GM21786 (cell line): ENCODE measurements at regions not wholly inside any gene's neighbourhood (a gene's known extent, or its start where the extent isn't known, plus 50 kb on each side); places are given as distances from the start of the nearest gene placed in this dataset.
"Not testable (repeated sequence)": the region's sequence is repeated elsewhere in the genome, so short reads cannot be mapped to it uniquely, and the experiment has no call there.

Experiments
- ATAC-seq: cut with Tn5 transposase; IDR thresholded peaks from one replicate; pipeline ENCODE4 v1.9.1; 2021; ENCODE audit not compliant: unreplicated experiment

DNA sequence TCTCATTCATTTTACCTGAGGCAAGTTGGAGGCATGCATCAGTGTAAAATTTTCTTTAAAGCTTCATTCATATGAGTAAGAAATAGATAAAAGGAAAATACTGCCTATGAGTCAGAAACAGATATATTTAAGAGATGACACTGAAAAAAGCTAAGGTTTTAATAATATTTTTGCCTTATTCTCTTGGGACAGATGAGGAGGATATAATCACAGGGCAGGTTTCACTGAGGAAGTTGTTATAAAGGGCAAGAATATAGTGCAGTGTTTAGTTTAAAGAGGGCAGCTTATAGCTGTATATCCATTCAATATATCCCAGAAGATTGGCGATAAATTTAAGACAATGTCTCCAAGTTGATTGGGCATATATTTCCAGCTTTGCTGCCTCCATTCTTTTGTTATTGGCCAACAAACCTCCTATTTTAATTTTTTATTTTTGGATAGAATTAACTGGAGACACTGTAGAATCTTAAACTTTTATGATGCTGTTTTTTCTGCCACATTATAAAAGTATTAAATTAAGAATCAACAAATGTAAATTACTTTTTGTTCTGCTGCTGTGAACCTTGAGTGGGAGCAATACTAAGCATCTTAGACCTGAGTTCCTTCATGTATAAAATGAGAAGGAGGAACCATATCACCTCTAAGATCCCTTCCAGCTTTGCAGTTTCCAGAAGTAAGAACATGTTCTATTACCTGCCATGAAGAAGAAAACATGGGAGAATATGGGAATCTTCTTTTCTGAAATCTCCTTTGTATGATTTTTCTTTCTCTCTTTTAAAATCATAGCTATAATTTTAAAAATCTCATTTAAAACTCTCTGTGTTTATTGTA lies 171.6 kb downstream of the S1PR1 start:
- peak; percentile 20 for ATAC-seq

DNA sequence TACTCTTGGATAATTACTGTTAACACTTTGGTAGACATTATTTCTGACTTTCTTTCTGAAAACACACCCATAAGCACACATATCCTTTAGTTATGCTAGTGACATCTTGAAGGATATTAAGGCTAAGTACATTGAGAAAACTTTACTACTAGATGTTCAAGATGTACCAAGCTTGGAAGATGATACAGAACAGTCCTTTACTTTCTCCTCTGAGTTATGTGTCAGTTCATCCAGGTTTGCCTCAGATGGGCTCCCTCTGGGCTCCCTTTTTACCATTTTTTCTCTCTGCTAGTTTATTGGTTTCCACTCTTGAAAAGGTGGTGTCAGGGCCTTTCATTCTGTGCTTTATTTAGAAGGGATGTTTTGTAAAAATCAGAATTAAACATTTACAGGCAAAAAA lies 172.3 kb downstream of the S1PR1 start:
- ATAC-seq, result no peak

DNA sequence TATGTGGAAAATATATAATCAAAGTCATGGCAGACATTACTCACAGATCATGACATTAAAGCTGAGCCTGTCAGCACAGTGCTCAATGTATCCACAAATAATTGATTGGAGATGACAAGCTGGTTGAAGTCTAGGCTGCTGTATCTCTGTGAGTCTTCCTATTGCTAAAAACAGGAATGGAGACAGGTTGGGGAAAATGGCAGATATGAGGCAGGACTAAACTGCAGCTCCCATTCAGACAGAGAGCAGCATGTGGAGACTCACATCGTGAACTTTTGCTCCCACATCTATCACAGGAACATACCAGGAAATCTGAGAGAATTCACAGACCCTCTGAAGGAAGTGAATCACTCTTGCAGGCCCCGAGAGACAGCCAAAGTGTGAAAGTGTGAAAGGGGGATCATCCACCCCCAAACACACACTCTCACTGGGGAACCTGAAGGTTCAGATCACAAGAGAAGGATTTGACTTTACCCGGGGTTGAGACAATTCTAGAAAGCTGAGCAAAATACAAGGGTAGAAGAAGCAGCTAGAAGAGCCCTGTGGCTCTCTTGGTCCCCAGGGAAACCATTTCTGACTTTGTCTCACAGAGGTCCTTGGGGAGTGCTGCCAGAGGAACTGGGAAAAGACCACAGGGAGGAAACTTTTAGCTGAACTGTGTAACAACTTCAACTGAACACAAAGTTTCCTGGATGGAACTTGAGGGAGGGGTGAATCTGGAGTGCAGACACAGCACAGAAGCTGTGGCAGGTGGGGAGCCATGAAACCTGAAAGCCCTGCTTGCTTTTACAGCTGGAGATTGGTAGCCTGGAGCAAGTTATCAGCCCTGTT lies 173.4 kb downstream of the S1PR1 start:
- peak; percentile 49 for ATAC-seq

DNA sequence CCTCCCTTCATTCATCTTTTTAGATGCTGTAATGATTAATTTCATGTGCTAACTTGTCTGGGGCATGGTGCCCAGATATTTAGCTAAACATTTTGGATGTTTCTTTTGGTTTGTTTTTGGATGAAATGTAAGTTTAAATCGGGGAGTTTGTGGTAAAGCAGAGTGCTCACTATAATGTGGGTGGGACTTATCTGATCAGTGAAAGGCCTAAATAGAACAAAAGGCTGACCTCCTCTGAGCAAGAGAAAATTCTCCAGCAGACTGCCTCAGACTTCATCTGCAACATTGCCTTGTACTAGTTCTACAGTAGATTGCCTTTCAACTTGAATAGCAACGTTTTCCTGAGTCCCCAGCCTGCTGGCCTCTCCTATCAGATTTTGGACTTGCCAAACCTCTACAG lies 183.6 kb downstream of the S1PR1 start:
- ATAC-seq, result no peak

DNA sequence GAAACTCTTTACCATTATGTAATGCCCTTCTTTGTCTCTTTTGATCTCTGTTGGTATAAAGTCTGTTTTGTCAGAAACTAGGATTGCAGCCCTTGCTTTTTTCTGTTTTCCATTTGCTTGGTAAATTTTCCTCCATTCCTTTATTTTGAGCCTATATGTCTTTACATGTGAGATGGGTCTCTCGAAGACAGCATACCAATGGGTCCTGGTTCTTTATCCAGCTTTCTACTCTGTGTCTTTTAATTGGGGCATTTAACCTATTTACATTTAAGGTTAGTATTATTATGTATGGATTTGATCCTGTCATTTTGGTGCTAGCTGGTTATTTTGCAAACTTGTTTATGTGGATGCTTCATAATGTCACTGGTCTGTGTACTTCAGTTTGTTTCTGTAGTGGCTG lies 191.3 kb downstream of the S1PR1 start:
- not testable (repeated sequence) for ATAC-seq

DNA sequence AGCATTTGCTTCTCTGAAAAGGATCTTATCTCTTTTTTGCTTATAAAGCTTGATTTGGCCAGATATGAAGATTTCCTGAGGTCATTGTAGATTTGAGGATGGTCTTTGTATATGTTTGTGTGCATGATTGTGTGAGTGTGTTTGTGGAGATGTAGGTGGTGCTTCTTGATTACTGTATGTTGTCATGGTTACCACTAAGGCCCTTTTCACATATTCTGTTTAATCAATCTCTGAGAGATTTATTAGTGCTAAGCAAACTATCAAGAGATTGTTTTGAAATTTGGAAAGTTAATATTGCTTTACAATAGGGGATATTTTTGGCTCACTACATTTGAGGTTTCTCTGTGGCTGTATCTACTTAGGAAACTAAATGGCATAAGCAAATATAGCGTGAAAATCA lies 191.7 kb downstream of the S1PR1 start:
- no peak for ATAC-seq

DNA sequence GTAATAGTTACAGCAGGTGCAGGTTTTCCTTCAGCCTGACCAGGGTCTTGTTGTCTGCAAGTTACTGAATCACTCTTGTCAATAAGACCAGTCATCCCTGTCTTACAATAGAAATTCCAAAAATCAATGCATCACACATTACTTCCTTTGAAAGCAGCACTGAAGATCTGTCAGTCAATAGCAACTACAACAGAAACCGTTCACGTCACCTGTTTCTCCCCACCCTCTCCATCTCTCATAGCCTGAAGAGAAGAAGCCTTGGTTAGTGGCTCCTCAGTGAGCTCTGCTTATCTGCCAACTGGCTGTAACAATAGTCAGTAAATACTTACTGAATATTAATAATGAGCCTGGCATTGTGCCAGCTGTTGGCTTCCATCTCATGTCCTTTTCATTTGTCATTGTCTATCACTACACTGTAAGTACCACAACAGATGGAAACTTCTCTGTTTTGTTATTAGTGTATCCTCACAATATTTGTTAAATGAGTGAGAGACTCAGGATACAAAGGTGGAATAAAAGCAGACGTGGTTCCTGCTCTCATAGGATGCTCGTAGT lies 195.2 kb downstream of the S1PR1 start:
- no peak for ATAC-seq

DNA sequence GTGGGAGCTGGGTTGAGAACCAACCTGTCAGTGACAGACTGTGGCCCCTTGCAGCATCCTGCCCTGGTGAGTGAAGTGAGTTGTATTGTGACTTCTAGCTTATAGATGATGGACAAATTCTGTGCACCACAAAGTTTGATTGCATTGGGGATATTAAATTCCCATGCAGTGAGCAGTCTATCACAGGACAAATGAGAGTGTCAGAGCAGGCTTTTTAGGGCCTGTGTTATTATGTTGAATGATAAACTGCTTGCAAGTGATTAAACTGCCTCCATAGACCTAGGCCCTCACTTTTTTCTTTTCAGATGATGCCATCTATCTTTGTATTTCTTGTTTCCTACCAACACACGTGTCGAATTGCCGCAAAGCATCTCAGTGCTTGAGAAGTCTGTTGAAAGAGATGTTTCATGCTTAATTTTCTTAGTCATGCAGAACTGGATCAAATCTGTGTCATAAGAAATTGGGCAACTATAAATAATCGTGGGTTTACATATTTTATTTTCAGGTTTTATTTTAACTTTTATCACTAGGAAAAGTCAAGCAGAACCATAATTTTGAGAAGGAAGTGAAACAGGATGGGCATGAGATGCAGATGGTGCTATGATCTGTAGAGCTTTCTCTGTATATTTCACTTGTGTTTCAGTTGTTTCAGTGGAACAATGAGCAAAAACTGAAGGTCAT lies 199.2 kb downstream of the S1PR1 start:
- peak; percentile 62 for ATAC-seq

DNA sequence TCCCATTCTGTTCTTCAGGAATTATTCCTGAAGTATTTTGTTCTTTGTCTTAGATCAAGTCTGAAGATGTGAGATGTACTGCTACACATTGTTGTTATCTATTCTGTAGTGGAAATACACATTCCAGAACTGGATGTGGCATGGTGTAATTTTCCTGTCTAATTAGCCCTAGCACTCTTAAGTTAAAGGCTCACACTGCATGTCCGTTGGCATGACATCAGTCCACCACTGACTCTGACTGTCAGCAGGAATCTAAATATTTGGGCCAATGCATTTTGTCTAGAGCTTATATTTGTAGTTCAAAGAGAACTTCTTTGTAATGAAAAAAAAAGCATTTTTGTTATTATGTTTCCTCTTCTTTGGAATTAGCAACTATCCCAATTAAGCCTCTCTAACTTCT lies 201.0 kb downstream of the S1PR1 start:
- ATAC-seq, result no peak

DNA sequence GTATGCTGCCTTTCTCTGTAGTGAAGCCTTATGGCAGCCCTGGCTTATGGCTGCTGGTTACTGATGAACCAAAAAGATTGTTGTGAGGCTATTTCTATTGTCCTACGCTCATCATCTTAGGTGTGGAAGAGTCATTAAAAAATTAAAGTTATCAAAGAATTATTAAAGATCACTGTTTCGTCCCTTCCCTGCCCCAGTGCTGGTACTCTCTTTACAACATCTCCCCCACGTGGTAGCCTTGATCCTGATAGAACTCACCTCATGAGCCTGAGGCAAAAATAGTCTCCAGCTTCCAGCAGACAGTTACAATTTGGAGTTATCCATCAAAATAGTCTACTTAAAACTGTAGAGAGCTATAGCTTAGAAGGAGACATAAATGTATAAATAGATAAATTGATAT lies 201.5 kb downstream of the S1PR1 start:
- ATAC-seq, result peak; percentile 51

DNA sequence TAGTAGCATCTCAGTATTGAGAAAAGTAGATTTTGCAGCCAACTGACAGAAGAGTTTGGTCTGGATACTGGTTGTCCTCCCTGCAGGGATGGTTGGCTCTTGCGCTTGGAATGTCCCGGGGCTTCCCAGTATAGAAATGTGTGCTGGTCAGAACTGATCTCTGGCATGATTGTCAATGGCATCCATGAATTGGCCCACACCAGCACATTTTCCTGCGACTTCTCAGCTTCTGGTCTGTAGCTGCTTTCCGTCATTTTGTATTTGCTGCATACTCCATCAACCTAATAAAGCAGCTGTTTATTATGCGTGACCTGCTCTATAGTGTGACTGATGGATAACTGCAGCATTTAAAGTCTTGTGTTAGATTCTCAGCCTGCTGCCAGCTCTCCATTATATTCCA lies 203.7 kb downstream of the S1PR1 start:
- no peak for ATAC-seq

DNA sequence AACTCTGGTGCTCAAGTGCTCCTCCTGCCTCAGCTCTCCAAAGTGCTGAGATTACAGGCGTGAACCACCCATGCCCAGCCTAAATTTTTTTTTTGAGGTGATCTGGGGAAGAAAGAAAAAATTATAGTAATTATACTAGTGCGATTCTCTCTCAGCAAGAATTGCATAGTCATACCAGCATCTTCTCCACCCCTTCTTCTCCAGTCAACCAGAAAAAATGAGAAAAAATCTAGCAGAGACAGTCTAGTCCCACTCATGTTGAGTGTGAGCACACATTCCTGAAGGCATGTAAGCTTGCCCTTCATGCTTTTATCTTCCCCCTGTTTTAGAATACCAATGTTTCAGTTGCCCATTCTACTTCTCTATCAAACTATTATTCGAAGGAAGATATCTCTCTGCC lies 207.6 kb downstream of the S1PR1 start:
- ATAC-seq, result peak; percentile 44

DNA sequence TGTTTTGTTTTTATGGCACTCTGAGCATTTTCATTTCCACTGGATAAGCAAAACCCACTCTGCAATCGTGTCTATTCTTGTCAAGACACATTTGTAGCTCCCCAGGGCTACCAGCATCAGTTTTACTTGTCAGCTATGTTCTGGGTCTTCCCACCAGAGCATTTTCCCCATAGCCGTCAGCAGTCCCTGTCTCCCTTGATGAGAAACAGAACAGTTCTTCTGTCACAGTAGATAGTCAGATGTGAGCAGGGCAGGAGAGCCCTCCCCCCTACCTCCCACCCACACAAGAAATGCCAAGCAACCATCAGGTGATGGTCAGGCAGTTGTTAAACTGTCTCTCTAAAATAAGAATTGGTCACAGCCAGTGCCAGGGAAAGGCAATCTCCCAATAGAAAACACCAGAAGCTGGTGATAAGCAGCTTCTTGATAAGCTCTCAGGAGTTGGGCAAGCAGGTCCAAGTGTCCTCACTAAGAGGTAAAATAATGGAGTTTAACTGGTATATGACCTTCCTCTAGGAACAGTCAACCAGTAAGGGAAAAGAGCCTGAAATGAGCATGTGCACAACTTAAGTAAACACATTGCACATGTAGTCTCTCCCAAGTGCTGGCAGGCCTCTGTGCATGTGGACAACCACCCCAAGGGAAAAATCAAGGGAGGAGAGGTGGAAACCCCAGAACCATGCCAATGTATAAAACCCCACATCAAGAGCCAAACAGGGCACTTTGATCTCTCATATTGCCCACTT lies 208.2 kb downstream of the S1PR1 start:
- peak; percentile 35 for ATAC-seq

DNA sequence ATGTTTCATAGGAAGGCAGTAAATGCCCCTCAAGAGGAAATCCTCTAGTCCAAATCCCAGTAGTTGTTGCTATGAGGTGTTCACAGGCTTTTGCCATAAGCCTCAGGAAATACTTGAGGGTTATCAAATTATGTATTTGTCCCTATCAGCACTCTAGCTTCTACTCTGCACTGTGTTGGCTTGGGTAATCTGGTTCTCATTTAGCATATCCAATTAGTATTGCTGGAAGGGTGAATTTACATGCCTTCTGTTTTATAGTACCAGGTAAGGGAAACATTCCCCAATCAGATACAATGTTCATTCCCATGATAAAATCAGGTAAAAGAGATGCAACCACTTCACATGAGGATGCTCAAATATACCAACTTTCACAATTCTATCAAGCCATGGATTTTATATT lies 211.2 kb downstream of the S1PR1 start:
- no peak for ATAC-seq

DNA sequence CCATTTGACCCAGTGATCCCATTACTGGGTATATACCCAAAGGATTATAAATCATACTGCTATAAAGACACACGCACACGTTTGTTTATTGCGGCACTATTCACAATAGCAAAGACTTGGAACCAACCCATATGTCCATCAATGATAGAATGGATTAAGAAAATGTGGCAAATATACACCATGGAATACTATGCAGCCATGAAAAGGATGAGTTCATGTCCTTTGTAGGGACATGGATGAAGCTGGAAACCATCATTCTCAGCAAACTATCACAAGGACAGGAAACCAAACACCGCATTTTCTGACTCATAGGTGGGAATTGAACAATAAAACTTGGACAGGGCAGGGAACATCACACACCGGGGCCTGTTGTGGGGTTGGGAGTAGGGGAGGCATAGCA lies 213.9 kb downstream of the S1PR1 start:
- not testable (repeated sequence) for ATAC-seq

DNA sequence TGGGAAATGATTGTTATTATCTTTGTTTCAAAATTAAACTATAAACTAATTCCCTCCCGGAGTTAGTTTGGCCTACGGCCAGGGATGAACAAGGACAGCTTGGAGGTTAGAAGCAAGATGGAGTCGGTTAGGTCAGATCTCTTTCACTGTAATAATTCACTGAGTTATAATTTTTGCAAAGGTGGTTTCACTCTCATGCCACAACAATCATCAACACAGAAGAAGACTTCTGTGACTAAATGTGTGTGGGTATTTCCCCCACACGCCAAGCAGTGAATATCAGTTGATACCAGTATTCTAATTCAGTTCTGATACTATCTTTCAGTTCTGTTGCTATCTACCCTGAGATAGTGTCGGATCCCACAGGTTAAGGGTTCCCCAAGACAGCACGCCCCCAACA lies 215.1 kb downstream of the S1PR1 start:
- peak; percentile 61 for ATAC-seq

DNA sequence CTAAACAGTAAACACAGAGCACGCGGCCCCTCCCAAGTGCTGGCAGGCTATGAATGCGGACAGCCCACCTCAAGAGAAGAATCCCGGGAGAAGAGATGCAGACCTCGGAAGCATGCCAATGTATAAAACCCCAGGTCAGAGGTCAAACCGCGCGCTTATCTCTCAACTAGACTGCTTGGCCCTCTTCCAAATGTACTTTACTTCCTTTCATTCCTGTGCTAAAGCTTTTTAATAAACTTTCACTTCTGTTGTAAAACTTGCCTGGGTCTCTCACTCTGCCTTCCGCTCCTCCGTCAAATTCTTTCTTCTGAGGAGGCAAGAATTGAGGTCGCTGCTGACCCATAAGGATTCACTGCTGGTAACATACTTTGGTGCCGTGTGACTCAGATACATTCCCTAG lies 216.0 kb downstream of the S1PR1 start:
- ATAC-seq, result no peak

DNA sequence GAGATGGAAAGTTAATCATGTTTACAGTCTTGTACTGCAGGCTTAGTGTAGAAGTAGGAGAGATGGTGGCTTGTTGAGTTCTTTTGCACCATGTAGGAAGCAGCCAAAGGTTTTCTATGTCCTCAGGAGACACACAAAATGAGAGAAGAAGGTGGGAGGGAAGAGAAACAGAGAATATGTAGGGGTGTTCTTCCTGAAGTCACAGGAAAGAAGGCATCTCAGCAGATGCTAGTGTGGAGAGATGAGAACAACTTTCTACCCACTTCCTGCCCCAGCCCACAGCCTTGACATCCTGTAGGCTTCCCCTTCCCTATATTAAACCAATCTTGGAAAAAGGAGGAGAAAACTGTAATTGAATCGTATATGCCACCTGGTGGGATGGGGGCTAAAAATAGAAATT lies 217.0 kb downstream of the S1PR1 start:
- peak; percentile 47 for ATAC-seq

DNA sequence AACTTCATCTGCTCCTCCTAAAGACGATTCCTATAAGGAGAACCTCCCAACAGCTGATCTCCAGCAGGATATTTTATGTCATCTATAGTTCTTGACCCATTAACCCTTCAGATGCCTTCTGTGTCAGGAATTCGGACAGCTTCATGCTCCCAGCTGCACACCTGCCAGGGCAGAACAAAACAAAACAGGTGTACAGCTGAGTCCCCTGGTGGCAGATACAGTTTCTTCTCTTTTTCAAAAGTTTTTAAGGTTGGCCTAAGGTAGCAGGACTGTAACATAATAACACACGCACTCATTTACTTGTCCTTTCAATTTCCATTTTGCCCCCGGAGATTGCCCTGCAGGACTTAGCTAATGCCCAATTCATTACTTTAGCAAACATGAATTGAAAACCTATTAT lies 218.3 kb downstream of the S1PR1 start:
- no peak for ATAC-seq

DNA sequence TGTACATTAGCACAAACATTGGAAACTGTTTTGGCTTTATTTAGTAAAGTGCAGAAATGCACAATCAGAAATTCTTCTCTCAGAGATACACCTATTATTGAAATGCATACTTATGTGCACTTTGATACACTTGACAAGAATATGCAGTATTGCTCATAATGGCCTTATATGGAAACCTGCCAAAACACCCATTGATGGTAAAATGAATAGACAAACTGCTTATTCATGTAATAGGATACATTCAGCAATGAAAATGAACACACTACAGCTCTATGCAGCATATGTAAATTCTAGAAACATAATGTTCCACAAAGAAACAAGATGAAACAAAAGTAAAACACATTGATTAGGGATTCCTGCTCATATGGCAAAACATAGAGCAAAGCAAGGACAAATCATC lies 223.9 kb downstream of the S1PR1 start:
- no peak for ATAC-seq

DNA sequence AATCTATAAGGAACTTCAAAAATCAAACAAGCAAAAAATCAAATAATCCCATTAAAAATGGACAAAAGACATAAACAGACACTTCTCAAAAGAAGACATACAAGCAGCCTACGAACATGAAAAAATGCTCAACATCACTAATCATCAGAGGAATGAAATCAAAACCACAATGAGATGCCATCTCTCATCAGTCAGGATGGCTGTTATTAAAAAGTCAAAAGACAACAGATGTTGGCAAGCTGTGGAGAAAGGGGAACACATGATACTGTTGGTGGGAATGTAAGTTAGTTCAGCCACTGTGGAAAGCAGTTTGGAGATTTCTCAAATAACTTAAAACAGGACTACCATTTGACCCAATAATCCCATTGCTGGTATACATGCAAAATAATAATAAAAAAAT lies 226.4 kb downstream of the S1PR1 start:
- ATAC-seq, result no peak
